ENCODE measurements at regions not wholly inside any gene's neighbourhood (a gene's known extent, or its start where the extent isn't known, plus 50 kb on each side); places are given as distances from the start of the nearest gene placed in this dataset.
"Not testable (repeated sequence)": the region's sequence is repeated elsewhere in the genome, so short reads cannot be mapped to it uniquely, and the experiment has no call there.

- DNase-seq (ENCODE audit: low read depth), result not testable (repeated sequence)
These were observed 89.0 kb upstream of the RANBP6 start for GRCh38 chr9:6104406-6104805.

DNA sequence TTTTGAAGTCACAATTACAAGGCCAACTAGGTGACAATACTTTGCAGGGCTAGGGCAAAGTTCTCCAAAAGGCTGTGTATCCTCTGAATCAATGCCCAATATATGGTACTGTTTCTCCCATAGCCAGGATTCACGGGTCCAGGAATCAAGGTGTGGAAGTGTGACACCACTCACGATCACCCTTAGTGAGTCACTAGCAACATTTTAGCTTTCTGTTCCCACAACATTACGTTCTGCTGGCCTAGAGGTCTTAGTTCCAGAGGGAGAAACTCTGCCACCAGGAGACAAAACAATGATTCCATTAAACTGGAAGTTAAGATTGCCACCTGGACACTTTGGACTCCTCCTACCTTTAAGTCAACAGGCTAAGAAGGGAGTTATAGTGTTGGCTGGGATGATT lies 88.5 kb upstream of the RANBP6 start:
- DNase-seq (ENCODE audit: low read depth), result not testable (repeated sequence)

- DNase-seq (ENCODE audit: low read depth), result not testable (repeated sequence)
These were observed 87.0 kb upstream of the RANBP6 start for GRCh38 chr9:6102336-6102987.

DNA sequence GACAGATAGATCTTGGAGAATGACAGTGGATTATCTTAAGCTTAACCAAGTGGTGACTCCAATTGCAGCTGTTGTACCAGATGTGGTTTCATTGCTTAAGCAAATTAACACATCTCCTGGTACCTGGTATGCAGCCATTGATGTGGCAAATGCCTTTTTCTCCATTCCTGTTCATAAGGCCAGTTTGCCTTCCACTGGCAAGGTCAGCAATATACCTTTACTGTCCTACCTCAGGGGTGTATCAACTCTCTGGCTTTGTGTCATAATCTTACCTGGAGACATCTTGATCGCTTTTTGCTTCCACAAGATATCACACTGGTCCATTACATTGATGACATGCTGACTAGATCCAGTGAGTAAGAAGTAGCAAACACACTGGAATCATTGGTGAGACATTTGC lies 86.3 kb upstream of the RANBP6 start:
- not testable (repeated sequence) for DNase-seq (ENCODE audit: low read depth)

GRCh38 chr9:6099346-6099745 lies 83.9 kb upstream of the RANBP6 start:
- not testable (repeated sequence) for DNase-seq (ENCODE audit: low read depth)

- DNase-seq (ENCODE audit: low read depth), result no peak
These were observed 83.0 kb upstream of the RANBP6 start for GRCh38 chr9:6098431-6098830.

DNA sequence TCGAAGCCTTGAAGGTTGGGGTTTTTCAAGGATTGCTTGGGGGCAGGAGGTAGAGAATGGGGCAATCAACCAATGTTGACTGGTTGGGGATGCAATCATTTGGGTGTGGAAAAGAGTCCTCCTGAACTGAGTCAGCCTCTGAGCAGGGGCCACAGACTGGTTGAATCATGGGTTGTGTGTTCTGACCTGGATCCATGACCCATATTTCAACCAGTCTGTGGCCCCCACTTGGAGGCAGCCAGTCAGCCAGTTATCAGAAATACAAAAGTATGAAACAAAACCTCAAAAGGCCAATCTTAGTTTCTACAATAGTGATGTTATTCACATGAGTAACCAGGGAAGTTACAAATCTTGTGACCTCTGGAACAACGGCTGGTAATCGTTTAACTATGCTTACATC lies 81.4 kb upstream of the RANBP6 start:
- no peak for DNase-seq (ENCODE audit: low read depth)

- no peak for DNase-seq (ENCODE audit: low read depth)
These were observed 75.1 kb upstream of the RANBP6 start for GRCh38 chr9:6090277-6091210.

- no peak for DNase-seq (ENCODE audit: low read depth)
These were observed 73.9 kb upstream of the RANBP6 start for GRCh38 chr9:6089300-6089699.

- DNase-seq (ENCODE audit: low read depth), result no peak
These were observed 70.7 kb upstream of the RANBP6 start for GRCh38 chr9:6086006-6086655.

DNA sequence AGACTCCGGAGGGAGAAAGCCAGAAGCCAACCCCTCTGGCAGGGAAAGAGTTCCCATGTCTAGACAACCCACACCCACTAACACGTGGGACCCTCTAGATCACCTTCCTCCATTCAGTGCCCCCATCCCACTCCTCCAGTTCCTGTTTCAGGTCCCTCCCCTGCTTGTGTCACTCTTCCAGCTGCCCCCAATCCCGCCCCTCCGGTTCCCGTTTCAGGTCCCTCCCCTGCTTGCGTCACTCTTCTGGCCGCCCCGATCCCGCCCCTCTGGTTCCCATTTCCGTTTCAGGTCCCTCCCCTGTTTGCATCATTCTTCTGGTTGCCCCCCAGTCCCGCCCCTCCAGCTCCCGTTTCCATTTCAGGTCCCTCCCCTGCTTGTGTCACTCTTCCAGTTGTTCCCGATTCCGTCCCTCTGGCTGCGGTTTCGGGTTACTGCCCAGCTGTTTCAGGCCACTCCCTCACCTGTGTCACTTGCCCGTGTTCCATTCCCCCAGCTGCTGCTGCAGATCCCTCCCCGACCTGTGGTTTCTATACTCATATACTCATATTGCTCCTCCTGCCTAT lies 64.8 kb upstream of the RANBP6 start:
- peak; percentile 49 for DNase-seq (ENCODE audit: low read depth)

- DNase-seq (ENCODE audit: low read depth), result no peak
These were observed 64.0 kb upstream of the RANBP6 start for GRCh38 chr9:6079386-6079785.

DNA sequence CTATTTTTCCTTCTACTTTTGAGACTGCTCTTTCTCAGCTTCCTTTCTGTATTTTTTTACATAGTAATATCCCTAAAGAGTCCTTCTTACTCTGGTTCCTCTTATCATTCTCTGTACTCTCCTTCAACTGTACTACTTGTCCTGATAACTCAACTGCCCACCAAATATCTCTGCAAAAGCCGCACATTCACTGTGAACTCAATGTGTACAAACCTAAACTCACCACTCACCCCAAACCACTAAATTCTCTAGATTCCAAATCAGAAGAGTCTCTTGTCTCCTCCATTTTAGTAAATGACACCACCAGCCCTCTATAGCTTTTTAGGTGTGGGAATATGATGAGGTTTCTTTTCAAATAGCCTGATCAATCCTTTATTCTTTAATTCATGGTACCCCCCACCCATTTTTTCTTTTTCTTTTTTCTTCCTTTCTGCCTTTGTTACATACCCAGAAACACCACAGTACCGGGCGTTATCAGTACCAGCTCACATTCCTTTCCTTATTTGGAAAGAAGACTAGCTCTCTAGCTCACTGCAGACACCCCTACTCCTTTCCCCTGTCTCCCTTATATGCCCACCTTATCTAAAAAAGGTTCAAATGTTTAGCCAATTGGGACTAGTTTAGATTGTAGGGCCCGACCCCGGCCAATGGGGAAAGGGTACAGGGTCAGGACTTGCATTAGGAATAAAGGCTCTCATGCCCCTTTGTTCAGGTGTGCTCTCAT lies 63.1 kb upstream of the RANBP6 start:
- no peak for DNase-seq (ENCODE audit: low read depth)

DNA sequence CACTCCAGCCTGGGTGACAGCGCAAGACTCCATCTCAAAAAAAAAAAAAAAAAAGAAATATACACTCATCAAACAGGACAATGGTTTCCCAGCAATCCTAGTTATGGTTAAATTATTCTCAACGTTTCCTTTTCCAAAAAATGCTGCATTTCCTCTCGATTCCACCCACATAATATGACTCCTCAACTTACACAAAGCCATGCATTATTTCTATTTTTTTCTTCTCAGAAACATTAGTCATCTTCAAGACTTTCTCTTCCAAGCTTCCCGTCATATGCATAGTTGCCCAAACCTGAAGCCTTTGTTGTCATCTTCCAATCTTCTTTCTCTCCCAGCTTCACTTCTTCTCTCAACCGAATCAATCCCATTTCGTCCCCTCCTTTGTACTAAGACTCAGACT lies 61.4 kb upstream of the RANBP6 start:
- no peak for DNase-seq (ENCODE audit: low read depth)

DNA sequence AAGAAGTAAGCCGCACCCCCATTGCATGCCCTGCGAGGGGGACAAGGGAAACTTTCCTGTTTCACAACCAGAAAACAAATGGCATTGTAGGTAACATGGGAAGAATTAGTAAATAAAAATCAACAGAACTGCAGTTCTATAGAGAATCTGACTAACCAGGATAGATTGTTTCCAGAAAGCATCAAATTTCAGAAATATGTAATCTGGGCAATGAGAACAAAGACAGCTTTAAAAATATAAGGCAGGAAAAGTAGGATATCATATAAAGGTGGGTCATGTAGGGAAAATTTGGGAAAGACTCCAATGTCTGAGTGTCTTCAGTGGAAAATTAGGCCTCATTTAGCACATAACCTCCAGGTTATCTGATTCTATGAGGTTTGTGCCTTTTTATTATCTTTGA lies 58.3 kb upstream of the RANBP6 start:
- no peak for DNase-seq (ENCODE audit: low read depth)

DNA sequence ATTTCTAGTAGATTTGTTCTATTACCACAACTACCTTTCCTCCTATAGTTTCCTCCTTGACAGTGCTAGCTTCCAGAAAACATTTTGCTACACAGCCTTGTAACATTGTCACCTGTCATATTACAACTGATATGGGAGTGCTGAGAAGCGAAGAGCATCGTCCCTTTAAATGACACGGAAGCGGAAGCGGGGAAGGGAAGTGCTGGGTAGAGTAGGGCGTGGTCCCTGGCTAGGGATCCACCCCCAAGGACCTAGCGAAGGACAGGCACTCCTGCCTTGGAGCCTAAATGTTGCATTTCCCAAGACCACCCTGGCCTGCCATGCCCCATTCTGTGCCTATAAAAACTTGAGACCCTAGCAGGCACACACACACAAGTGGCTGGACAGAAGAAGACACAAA lies 57.4 kb upstream of the RANBP6 start:
- no peak for DNase-seq (ENCODE audit: low read depth)

- DNase-seq (ENCODE audit: low read depth), result no peak
These were observed 57.0 kb upstream of the RANBP6 start for GRCh38 chr9:6072453-6072852.

DNA sequence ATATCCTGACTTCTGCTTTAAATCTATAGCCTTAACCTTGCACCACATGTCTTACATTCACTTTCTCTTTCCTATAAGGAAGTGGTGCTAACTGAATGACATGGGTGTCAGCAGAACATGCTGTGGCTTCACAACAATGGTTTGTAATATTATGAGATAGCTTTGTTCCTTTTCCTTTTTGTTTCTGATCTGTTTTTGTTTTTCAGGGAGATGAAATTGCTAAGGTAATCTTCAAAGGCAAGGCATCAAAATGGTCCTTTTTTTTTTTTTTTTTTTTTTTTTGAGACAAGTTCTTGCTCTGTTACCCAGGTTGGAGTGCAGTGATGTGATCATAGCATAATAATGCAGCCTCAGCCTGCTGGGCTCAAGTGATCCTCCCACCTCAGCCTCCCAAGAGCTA lies 53.6 kb upstream of the RANBP6 start:
- DNase-seq (ENCODE audit: low read depth), result no peak

DNA sequence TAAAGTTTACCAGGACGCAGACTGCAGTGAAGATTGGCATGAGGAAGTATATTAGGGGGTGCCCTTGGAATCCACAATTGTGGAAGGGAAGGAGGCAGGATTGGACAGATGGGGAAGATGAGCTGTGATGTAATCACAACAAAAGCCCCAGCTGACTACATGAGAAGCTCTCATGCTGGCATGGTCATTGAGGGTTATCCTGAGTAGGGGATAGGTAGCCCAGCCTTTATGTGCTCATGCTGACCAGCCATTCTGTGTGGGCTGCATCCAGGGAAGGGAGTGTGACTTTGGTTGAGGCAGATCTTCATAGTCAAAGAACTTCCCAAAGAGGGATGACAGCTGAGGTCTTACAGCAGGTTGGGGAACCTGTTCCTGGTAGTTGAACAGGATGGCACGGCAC lies 52.0 kb upstream of the RANBP6 start:
- DNase-seq (ENCODE audit: low read depth), result no peak

Measured in T follicular helper cell (primary cell).